GM20000 (cell line): ENCODE measurements at regions not wholly inside any gene's neighbourhood (a gene's known extent, or its start where the extent isn't known, plus 50 kb on each side); places are given as distances from the start of the nearest gene placed in this dataset.

ENCODE experiments used
- DNase-seq: peaks from one replicate; pipeline ENCODE4 v3.0.0; 2012; ENCODE audit warnings: low spot score
- TF ChIP-seq, protein P1 (sequence below): IDR thresholded peaks from 2 replicates; pipeline ENCODE4 v1.5.1; 2012; ENCODE audit warnings: mild to moderate bottlenecking, control low read depth; ENCODE audit errors: extremely low read depth, missing control alignments

DNA sequence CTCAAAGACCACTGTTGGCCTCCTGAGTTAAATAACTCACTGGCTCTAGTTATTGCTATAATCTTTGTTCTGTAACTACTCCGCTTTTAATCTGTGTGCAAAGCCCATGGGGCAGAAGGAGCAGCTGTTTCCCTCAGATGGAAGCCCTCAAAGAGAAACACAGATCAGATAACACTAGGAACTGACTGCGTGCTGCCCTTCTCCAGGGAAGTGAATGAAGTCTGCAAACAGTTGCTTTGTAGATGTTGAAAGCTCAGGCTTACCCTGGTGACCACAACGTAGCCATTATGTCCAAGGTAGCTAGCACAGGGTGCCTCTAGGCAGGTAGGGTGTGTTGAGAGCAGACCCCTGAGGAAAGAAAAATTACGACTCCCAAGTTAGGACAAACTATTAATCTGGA, 152.3 kb upstream of the STAC start:
- DNase-seq: no peak
- TF ChIP-seq, protein P1, sequence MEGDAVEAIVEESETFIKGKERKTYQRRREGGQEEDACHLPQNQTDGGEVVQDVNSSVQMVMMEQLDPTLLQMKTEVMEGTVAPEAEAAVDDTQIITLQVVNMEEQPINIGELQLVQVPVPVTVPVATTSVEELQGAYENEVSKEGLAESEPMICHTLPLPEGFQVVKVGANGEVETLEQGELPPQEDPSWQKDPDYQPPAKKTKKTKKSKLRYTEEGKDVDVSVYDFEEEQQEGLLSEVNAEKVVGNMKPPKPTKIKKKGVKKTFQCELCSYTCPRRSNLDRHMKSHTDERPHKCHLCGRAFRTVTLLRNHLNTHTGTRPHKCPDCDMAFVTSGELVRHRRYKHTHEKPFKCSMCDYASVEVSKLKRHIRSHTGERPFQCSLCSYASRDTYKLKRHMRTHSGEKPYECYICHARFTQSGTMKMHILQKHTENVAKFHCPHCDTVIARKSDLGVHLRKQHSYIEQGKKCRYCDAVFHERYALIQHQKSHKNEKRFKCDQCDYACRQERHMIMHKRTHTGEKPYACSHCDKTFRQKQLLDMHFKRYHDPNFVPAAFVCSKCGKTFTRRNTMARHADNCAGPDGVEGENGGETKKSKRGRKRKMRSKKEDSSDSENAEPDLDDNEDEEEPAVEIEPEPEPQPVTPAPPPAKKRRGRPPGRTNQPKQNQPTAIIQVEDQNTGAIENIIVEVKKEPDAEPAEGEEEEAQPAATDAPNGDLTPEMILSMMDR: no peak

DNA sequence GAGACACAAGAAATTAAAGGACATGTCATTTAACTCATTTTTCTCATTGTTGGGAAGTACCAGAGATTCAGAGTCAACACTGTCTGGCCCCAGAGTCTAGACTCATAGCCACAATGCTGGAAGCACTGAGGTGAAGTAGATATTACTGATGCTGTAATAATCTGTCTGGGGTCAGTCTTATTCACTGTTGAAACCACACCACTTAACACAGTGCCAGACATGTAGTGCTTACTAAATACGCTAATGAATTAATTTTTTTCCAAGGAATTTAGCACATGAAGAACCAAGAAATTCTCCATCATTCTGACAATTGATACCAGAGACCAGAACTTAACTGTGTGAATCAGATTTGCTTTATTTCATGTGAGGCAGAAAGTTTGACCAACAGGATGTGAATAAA, 150.8 kb upstream of the STAC start:
- TF ChIP-seq, protein P1: no peak
- no peak for DNase-seq

DNA sequence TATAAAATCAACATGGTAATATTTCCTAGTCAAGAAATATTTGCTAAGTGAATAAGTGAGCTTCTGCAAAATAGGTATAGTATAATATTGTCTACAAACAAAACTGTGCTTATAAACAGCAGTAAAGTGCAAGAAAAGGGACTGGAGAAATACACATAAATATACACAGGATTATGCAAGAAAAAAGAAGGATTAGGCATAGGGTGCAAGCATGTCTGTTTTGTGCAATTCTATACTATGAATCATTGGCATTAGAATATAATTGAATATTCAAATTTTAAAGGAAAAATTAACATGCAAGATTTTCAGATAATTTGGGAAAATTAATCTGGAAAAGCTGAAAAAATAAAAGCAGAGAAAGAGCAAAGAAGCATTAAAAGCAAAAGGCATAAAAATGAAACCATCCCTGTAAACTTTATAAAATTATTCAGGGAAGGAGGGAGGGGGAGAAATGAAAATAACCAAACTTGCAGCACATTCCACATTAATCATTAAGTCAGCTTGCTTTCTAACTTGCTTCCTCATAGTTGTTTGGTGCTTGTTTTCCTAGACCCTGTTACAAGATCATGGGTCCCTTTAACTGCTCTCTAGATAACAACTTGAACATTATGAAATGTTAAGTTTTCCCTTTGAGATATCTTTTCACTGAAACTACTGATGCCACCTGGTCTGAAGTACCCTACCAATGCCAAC, 147.4 kb upstream of the STAC start:
- TF ChIP-seq, protein P1: no peak

DNA sequence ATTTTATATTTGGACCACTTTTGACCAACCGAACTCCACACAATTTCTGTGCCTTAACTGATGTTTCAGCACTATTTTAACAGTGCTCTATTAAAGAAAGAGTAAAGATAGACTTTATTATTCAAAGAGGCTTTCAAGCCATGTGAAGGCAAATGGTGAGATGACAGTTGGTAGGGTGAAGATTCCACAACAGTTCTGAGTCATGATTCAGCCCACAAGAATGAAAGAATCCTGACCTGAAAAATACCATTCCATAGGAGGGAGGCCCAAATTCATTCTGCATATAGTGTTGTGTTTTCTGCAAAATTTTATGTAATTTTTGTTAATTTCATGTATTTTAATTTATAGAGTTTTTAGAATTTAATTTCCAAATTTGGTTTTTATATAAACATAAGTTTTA, 135.6 kb upstream of the STAC start:
- no peak for DNase-seq
- TF ChIP-seq, protein P1: no peak

More for the DNA sequence above, 147.4 kb upstream of the STAC start:
- DNase-seq: no peak

DNA sequence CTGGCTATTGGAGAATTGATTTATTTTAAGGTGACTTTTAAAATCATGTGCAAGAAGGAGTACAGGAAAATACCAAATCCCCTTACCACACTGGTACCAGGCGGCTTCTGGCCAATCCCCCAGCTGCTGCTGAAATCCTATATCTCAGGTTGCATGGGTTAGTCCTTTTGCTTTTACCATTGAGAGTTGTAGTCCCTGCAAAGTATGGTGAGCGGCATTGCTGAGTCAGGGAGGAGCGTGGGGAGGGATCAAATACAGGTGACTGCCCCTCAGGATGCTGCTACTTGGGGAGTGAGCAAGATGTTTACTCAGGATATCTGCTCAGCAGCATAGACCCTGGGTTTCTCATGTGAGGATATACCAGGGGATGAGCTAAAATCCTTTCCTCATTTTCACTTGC, 131.9 kb upstream of the STAC start:
- no peak for DNase-seq
- TF ChIP-seq, protein P1: no peak

DNA sequence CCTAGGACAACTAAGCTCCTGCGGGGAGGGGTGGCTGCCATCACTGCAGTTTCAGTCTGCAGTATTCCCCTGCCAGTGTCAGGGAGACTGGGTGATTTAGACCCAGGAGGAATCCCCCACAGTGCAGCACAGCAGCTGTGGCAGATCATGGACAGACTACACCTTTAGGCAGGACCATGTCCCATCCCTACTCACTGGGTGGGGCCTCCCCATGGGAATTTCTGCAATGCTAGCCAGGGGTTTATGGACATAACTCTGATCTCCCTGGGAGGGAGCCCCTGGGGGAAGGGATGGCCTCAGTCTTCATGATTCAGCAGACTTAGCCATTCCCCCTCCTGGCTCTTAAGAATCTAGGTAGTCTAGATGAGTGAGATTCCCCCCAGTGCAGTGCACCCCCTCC, 130.1 kb upstream of the STAC start:
- DNase-seq: no peak
- TF ChIP-seq, protein P1: no peak

DNA sequence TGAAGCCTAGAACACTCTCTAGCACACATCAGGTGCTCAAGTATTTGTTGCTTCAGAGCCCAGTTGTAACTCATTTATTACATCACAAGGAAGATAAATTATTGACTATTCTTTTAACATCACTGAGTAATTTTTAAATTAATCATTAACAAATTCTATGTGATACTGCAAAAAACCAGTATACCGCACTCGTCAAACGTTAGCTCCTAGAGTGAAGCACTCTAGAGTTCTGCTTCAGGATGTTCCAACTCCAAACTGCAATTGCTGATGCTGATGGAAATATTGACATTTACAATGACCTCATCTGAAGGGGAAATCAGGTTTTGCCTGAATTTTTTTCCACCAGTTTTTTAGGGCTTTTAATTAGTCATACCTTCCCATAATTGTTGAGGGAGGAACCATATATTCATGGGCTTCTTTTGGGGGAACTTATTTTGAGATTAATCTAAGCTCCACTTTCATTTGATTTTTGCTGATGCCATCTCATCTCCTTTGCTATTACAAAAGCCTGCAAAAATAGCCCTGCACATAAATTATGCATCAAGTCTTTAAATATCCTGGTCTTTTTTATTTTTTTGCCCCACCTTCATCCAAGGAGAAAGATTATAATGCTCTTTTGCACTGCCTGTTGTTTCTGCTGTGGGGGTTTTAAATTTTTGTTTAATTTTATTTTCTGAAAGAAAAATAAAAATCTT, 123.0 kb upstream of the STAC start:
- DNase-seq: no peak
- TF ChIP-seq, protein P1: no peak
